ENCODE measurements at regions not wholly inside any gene's neighbourhood (a gene's known extent, or its start where the extent isn't known, plus 50 kb on each side); places are given as distances from the start of the nearest gene placed in this dataset.
A peak's percentile ranks its signal among the peaks of the same experiment; 100 is the strongest.

DNA sequence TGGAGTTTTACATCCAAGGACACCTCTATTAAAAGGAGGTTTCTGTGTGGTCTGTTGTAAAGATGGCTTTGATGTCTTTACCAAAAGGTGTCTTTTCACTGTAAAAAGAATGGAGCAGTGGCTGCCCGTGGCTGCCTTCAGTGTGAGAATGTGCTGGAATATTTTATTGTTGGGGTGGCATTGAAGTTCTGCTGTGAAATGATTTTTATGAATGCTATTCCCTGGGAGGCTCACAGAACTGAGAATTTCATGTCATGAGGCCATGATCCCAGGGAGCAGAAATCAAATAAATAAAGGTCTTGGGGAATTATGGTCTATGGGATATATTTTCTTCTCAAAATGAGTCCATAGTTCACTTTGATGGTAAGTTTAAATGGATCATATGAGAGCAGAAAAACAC is 425.2 kb upstream of the ZNF608 start:
- no peak for DNase-seq

GRCh38 chr5:125175348-125176004 is 429.0 kb upstream of the ZNF608 start:
- no peak for DNase-seq

DNA sequence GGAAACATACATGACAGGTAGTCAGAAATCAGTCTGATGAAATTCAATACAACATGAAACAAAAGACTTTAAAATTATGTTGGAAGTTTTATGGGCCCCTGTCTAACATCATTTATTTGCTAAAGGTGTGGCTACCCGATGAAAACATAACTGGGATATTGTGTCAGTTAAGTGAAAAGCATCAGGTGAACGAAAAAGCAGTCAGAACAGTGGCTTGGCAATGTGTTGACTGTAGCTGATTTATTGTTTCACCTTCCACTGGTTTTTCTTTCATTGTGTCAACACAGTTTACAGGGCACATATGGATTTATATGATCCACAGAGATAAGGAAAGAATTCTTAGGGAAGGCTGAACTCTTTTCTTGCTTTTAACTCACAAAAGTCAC is 429.6 kb upstream of the ZNF608 start:
- no peak for DNase-seq

DNA sequence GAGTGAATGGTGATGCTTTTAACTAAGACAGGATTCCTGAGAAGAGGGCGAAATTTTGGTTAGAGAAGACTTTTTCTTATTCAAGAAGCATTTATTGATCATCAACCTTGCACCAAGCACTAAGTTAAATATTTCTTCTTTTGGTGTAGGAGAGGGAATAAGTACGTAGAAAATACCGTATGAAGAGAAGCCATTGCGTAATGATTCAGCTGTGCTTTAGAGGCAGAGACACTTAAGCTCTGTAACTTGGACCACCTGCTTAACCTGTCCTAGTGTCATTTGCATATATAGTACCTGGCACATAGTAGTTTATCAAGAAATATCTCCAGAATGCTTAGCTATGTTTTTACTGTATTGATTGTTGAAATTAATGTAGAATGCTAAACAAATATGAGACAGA is 430.9 kb upstream of the ZNF608 start:
- no peak for DNase-seq

- no peak for DNase-seq
Measured at GRCh38 chr5:125179612-125180011, 433.2 kb upstream of the ZNF608 start.

- DNase-seq, result no peak
Measured at GRCh38 chr5:125180231-125180829, 433.9 kb upstream of the ZNF608 start.

- DNase-seq, result no peak
Measured at GRCh38 chr5:125181159-125181558, 434.7 kb upstream of the ZNF608 start.

DNA sequence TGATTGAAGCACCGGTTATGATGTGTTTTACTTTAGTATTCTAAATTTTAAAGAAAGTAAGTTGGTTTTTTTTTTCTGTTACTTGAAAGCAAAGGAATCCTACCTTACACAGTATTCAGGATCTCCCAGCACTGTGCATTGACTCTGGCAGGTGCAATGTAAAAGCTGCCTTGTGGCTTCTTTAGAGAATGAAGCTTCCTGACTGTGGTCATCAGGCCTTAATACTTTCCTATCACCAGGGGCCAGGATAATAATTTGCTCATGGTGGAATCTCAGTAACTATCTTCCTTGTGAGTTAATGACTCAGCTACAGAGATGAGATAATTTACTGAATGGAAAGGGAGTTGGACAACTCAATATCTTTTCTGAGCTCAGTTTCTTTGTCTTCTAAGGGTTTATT is 435.5 kb upstream of the ZNF608 start:
- DNase-seq, result no peak

DNA sequence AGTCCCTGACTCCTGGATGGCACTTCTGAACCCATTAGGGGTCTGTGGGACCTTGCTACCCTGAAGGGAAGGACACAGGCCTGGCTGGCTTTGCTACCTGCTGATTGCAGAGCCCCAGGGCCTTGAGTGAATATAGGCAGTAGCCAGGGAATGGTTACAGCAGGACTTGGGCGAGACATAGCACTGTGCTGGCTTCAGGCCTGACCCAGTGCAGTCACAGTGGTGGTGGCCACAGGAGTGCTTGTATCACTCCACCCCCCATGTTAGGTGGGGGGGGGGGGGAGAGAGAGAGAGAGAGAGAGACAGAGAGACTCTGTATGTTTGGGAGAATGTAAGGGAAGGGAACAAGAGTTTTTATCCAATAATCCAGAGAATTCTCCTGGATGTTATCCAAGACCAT is 439.3 kb upstream of the ZNF608 start:
- no peak for DNase-seq

DNA sequence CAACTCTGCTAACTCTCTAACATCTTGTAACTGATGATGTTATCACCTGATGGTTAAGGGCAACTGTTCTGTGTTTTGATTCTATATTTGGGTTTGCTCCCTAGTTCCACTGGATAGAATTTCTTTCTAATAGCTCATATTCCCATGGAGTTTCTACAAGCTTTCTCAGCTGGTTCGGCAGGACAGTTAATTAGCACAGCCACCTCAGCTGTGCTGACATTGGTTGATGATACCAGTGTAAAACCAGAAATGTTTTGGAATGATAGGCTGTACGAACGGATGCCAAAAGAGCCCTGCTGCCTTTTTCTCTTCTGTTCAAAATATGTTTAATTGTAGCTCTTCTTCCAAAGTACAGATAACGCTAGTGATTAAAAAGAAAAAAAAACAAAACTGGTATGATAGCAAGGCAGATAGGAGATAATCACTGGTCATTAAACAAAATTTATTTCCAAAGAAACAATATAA is 440.5 kb upstream of the ZNF608 start:
- no peak for DNase-seq

DNA sequence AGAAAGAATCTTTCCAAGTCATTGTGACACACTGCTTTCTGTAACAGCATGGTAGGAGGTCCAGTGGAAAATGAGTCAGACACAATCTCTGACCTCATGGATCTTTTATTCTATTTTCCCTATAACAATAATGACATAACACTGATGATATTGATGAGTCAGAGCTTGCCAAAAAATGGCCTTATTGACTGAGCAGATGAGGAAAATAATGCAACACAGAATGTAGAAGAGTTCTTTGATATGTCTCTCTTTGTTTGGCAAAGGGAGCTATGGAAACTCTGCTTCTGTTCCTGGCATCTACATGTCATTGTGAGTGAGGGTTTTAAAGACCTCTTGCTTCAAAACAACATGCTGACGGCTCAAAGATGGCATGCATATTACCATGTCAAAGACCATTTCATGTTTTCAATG is 443.1 kb upstream of the ZNF608 start:
- DNase-seq, result no peak

GRCh38 chr5:125190232-125191087 is 444.0 kb upstream of the ZNF608 start:
- DNase-seq, result no peak

DNA sequence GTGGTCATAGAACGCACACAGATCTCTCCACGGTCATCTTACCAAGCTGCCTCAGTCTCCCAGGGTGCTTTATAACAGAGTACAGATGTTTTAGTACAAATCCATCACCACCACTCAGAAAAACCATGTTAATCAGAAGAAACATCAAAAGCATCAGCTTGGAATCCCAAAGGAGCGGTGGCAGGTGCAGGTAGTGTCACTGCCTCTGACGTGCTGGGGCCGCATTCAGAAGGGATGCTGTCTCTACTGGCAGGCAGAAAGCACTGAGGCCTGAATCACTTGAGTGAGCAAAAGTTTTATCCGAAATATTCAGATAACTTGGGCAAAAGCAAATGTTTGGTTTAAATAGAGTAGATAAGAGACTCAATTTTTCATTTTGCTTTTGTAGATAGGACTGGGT is 448.4 kb upstream of the ZNF608 start:
- DNase-seq, result no peak

- DNase-seq, result no peak
Measured at GRCh38 chr5:125196481-125197111, 450.2 kb upstream of the ZNF608 start.

- DNase-seq, result no peak
Measured at GRCh38 chr5:125197321-125197720, 450.9 kb upstream of the ZNF608 start.

GRCh38 chr5:125198270-125198974 is 452.0 kb upstream of the ZNF608 start:
- DNase-seq, result peak; percentile 91

GRCh38 chr5:125199373-125199772 is 452.9 kb upstream of the ZNF608 start:
- no peak for DNase-seq

DNA sequence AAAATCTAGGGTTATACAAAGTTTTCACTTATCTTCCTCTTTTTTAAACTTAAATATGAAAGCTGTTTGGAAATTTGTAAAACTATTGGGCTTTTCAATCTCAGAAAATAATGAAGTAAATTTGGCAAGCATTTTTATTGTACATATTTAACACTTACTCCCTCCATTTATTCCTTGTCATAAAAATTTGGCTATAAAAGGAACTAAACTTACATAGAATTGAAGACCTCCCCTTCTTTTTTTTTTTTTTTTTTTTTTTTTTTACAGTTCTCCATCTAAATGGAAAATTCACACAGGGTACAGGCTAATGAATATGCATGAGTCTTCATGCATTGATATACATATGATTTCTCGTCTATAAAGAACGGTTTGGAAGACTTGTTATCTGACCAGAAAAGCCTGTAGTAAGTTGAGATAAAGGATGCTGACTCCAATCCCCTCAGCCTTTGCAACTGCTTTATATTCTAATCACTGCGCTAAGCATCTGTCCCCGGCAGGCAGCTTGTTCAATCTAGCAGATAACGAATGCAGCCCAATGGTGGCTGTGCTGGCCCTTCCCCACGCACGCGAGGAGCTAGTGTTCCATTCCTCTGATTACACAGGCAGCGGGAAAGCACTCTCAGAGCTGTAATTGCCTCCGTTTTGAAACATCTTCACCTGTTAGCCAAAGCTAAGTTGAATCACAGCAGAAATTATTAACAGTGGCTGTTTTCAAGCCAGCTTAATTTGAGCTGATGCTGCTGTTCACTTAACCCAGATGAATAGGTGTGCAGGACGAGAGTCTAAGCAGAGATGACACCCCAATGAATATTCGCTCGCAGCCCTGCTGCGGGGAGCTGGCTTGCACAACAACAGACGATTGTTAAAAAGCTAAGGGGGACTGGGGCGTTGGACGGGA is 453.8 kb upstream of the ZNF608 start:
- DNase-seq, result no peak

GRCh38 chr5:125200866-125201373 is 454.5 kb upstream of the ZNF608 start:
- no peak for DNase-seq

- DNase-seq, result no peak
Measured at GRCh38 chr5:125201446-125202052, 455.1 kb upstream of the ZNF608 start.
